ENCODE measurements at regions not wholly inside any gene's neighbourhood (a gene's known extent, or its start where the extent isn't known, plus 50 kb on each side); places are given as distances from the start of the nearest gene placed in this dataset.

GRCh38 chrX:7330556-7330955 is 182.6 kb upstream of the PUDP start:
- Histone ChIP-seq H3K36me3 (ENCODE audit: control insufficient read depth in 2 of 2, extremely low read depth in 1 of 2, insufficient read depth in 2 of 2, low read length in 2 of 2) (no peaks in the 10 kb centered on the region), H3K9me3 (replicated peaks; ENCODE audit: control insufficient read depth, insufficient read depth, low read length) (no peaks in the 10 kb centered on the region), H4K20me1 (replicated peaks; ENCODE audit: control insufficient read depth, extremely low read depth, insufficient read depth, low read length) (no peaks in the 10 kb centered on the region), H3K27ac (ENCODE audit: insufficient read depth, low read depth, low read length) (no peak overlapping the region), H3K4me3 (replicated peaks in 1 of 3; ENCODE audit: insufficient read depth in 1 of 3, low read depth in 1 of 3, low read length in 3 of 3) (no peak overlapping the region), H3K9me1 (replicated peaks; ENCODE audit: control insufficient read depth, extremely low read depth, insufficient read depth, low read length) (no peaks in the 10 kb centered on the region), H3K27me3 (ENCODE audit: control insufficient read depth in 2 of 2, insufficient read depth in 2 of 2, low read length in 2 of 2) (no peaks in the 10 kb centered on the region), H3K4me1 (ENCODE audit: control insufficient read depth, extremely low read depth, insufficient read depth, low read length) (no peaks in the 10 kb centered on the region), H3K4me2 (ENCODE audit: insufficient read depth, low read length) (no peak overlapping the region), H2AFZ (ENCODE audit: low read depth, low read length) (no peak overlapping the region), H3K79me2 (ENCODE audit: control insufficient read depth, insufficient read depth, low read length) (no peaks in the 10 kb centered on the region), H3K9ac (replicated peaks; ENCODE audit: extremely low read depth, insufficient read depth, low read length) (no peak overlapping the region)
- CTCF ChIA-PET, result no interaction called here
- intact Hi-C loops (cut with micrococcal nuclease) (no loop called here), dilution Hi-C loops (cut with MboI; ENCODE audit: extremely low pct_ligation_motif_present, low sequenced_read_pairs) (no loop called here)
- no TSS peak for BruUV-seq (replicated peaks)
- FAIRE-seq (no peak), DNase-seq (ENCODE audit: low read depth, low spot score) (no peak)
- POLR2A ChIA-PET, result no interaction called here
- TF ChIP-seq GATA2 (IDR thresholded peaks at IDR 0.05; ENCODE audit: insufficient read depth, insufficient read length, low read depth, low read length) (no peak), EZH2 (IDR thresholded peaks at IDR 0.05; ENCODE audit: borderline replicate concordance, low read depth, low read length, severe bottlenecking) (no peak), POLR2A (IDR thresholded peaks at IDR 0.05; ENCODE audit: low read depth, low read length) (no peak), MAX (IDR thresholded peaks at IDR 0.05; ENCODE audit: insufficient read depth, insufficient read length) (no peak), FOS (IDR thresholded peaks at IDR 0.05; ENCODE audit: borderline replicate concordance, insufficient read depth, low read length) (no peak), MYC (IDR thresholded peaks at IDR 0.05; ENCODE audit: low read depth, low read length) (no peak), POLR2AphosphoS5 (IDR thresholded peaks at IDR 0.05; ENCODE audit: insufficient read depth, low read depth, low read length) (no peak), JUN (IDR thresholded peaks at IDR 0.05; ENCODE audit: borderline replicate concordance, insufficient read depth, insufficient read length, low read depth) (no peak), CTCF (IDR thresholded peaks at IDR 0.05; ENCODE audit: extremely low read depth in 1 of 2, insufficient read depth in 1 of 2, low read depth in 1 of 2, low read length in 2 of 2) (no peak)
